Neutrophil (primary cell): ENCODE measurements at regions not wholly inside any gene's neighbourhood (a gene's known extent, or its start where the extent isn't known, plus 50 kb on each side); places are given as distances from the start of the nearest gene placed in this dataset.

ENCODE experiments used
- H3K27ac ChIP-seq: fragments of 200-600 bp; sonication (generic); 2 replicates; pipeline ENCODE4 v1.5.1; 2016; ENCODE audit warnings: mild to moderate bottlenecking, moderate library complexity
- H3K27me3 ChIP-seq: fragments of 200-600 bp; sonication (generic); 2 replicates; pipeline ENCODE4 v1.6.0; 2016; ENCODE audit warnings: mild to moderate bottlenecking
- H3K36me3 ChIP-seq: fragments of 200-600 bp; sonication (generic); 2 replicates; pipeline ENCODE4 v1.5.1; 2017
- H3K4me1 ChIP-seq, 2 experiments: fragments of 200-600 bp in 1 of 2; sonication (generic) in 1 of 2; 1 replicate in 1 of 2; 2 replicates in 1 of 2; pipeline versions ENCODE4 v1.5.1 to v1.6.1; 2013 to 2016; ENCODE audit warnings: low read depth in 1 of 2, low read length in 1 of 2, mild to moderate bottlenecking in 1 of 2, moderate library complexity in 1 of 2; ENCODE audit not compliant: control insufficient read depth in 1 of 2, insufficient read depth in 1 of 2
- H3K4me3 ChIP-seq, 2 experiments: fragments of 200-600 bp in 1 of 2; sonication (generic) in 1 of 2; 1 replicate in 1 of 2; 2 replicates in 1 of 2; pipeline ENCODE4 v1.5.1; 2013 to 2016; ENCODE audit warnings: low read depth in 1 of 2, low read length in 1 of 2, mild to moderate bottlenecking in 1 of 2, moderate library complexity in 1 of 2
- H3K9me3 ChIP-seq: fragments of 200-600 bp; sonication (generic); 2 replicates; pipeline ENCODE4 v1.5.1; 2016
- CTCF ChIP-seq: fragments of 200-600 bp; sonication (generic); IDR thresholded peaks from 2 replicates; pipeline ENCODE4 v1.5.1; 2016; ENCODE audit warnings: antibody characterized with exemption

- H3K9me3 ChIP-seq: no peaks in the 10 kb centered on the region
- H3K27ac ChIP-seq: no peak overlapping the region
- H3K36me3 ChIP-seq: no peaks in the 10 kb centered on the region
- no peak for TF ChIP-seq CTCF
- H3K4me1 ChIP-seq: no peaks in the 10 kb centered on the region
- H3K27me3 ChIP-seq: peaks cover 11% of the 10 kb centered on the region
- H3K4me3 ChIP-seq: no peak overlapping the region
These were observed 76.5 kb upstream of the CDH5 start for GRCh38 chr16:66289986-66290385.

GRCh38 chr16:66289051-66289680 is 77.3 kb upstream of the CDH5 start:
- no peaks in the 10 kb centered on the region for H3K9me3 ChIP-seq
- no peak overlapping the region for H3K4me3 ChIP-seq
- peaks cover 11% of the 10 kb centered on the region for H3K27me3 ChIP-seq
- TF ChIP-seq CTCF: no peak
- H3K36me3 ChIP-seq: no peaks in the 10 kb centered on the region
- H3K27ac ChIP-seq: no peak overlapping the region
- no peaks in the 10 kb centered on the region for H3K4me1 ChIP-seq

GRCh38 chr16:66287926-66288325 is 78.6 kb upstream of the CDH5 start:
- H3K36me3 ChIP-seq: no peaks in the 10 kb centered on the region
- no peak overlapping the region for H3K4me3 ChIP-seq
- TF ChIP-seq CTCF: no peak
- H3K27me3 ChIP-seq: peaks cover 5% of the 10 kb centered on the region
- no peak overlapping the region for H3K27ac ChIP-seq
- no peaks in the 10 kb centered on the region for H3K4me1 ChIP-seq
- no peaks in the 10 kb centered on the region for H3K9me3 ChIP-seq

- H3K27ac ChIP-seq: no peak overlapping the region
- H3K9me3 ChIP-seq: no peaks in the 10 kb centered on the region
- peaks cover 7% of the 10 kb centered on the region for H3K27me3 ChIP-seq
- TF ChIP-seq CTCF: no peak
- H3K4me3 ChIP-seq: no peak overlapping the region
- no peaks in the 10 kb centered on the region for H3K36me3 ChIP-seq
- H3K4me1 ChIP-seq: no peaks in the 10 kb centered on the region
These were observed 79.1 kb upstream of the CDH5 start for GRCh38 chr16:66287416-66287815.

GRCh38 chr16:66286527-66286926 is 80.0 kb upstream of the CDH5 start:
- no peak overlapping the region for H3K27ac ChIP-seq
- TF ChIP-seq CTCF: no peak
- H3K4me3 ChIP-seq: no peak overlapping the region
- no peaks in the 10 kb centered on the region for H3K4me1 ChIP-seq
- H3K27me3 ChIP-seq: peaks cover 12% of the 10 kb centered on the region
- H3K36me3 ChIP-seq: no peaks in the 10 kb centered on the region
- no peaks in the 10 kb centered on the region for H3K9me3 ChIP-seq
